ENCODE measurements at regions not wholly inside any gene's neighbourhood (a gene's known extent, or its start where the extent isn't known, plus 50 kb on each side); places are given as distances from the start of the nearest gene placed in this dataset.

- H3K36me3 ChIP-seq = no peaks in the 10 kb centered on the region
- ATAC-seq = no peak
- TF ChIP-seq POLR2A (IDR thresholded peaks at IDR 0.05) (no peak), EP300 (IDR thresholded peaks at IDR 0.05) (no peak)
- no peak overlapping the region for H3K27ac ChIP-seq
- H3K27me3 ChIP-seq = no peaks in the 10 kb centered on the region
- H3K9me3 ChIP-seq = no peaks in the 10 kb centered on the region
- no peak overlapping the region for H3K4me3 ChIP-seq
- H3K4me1 ChIP-seq = no peaks in the 10 kb centered on the region
Observed at GRCh38 chr21:28359300-28359699, 633.4 kb downstream of the LTN1 start.

GRCh38 chr21:28358702-28359101 lies 634.0 kb downstream of the LTN1 start:
- no peak for ATAC-seq
- Histone ChIP-seq H3K27ac (no peak overlapping the region), H3K9me3 (no peaks in the 10 kb centered on the region), H3K4me1 (no peaks in the 10 kb centered on the region), H3K4me3 (no peak overlapping the region), H3K36me3 (no peaks in the 10 kb centered on the region), H3K27me3 (no peaks in the 10 kb centered on the region)
- WGBS, 2 donors (ENCODE audit: low coverage in 1 of 2) = 87 to 95% methylated on average over 4 of the region's 4 CpGs
- TF ChIP-seq POLR2AphosphoS5 (IDR thresholded peaks at IDR 0.05) = no peak
- no peak for TF ChIP-seq POLR2A (IDR thresholded peaks at IDR 0.05)
- no peak for TF ChIP-seq EP300 (IDR thresholded peaks at IDR 0.05)
- no peak for TF ChIP-seq CTCF (IDR thresholded peaks at IDR 0.05)

GRCh38 chr21:28358170-28358569 lies 634.5 kb downstream of the LTN1 start:
- 69 to 88% methylated on average over 1 of the region's 1 CpG for WGBS, 2 donors (ENCODE audit: low coverage in 1 of 2)
- ATAC-seq = no peak
- Histone ChIP-seq H3K9me3 (no peaks in the 10 kb centered on the region), H3K36me3 (no peaks in the 10 kb centered on the region), H3K4me1 (no peaks in the 10 kb centered on the region), H3K27ac (no peak overlapping the region), H3K27me3 (no peaks in the 10 kb centered on the region), H3K4me3 (no peak overlapping the region)
- TF ChIP-seq POLR2A (IDR thresholded peaks at IDR 0.05) (no peak), POLR2AphosphoS5 (IDR thresholded peaks at IDR 0.05) (no peak), CTCF (IDR thresholded peaks at IDR 0.05) (no peak)

- ATAC-seq = no peak
- Histone ChIP-seq H3K4me1 (no peaks in the 10 kb centered on the region), H3K27me3 (no peaks in the 10 kb centered on the region), H3K4me3 (no peak overlapping the region), H3K9me3 (no peaks in the 10 kb centered on the region), H3K36me3 (no peaks in the 10 kb centered on the region), H3K27ac (no peak overlapping the region)
- WGBS, 2 donors (ENCODE audit: low coverage in 1 of 2) = 88 to 100% methylated on average over 3 of the region's 3 CpGs
- TF ChIP-seq POLR2AphosphoS5 (IDR thresholded peaks at IDR 0.05) (no peak), CTCF (IDR thresholded peaks at IDR 0.05) (no peak), EP300 (IDR thresholded peaks at IDR 0.05) (no peak), POLR2A (IDR thresholded peaks at IDR 0.05) (no peak)
Observed at GRCh38 chr21:28357743-28358142, 634.9 kb downstream of the LTN1 start.

GRCh38 chr21:28356422-28356821 lies 636.3 kb downstream of the LTN1 start:
- H3K36me3 ChIP-seq = no peaks in the 10 kb centered on the region
- no peak overlapping the region for H3K4me3 ChIP-seq
- no peaks in the 10 kb centered on the region for H3K27me3 ChIP-seq
- no peak overlapping the region for H3K27ac ChIP-seq
- H3K9me3 ChIP-seq = no peaks in the 10 kb centered on the region
- ATAC-seq = no peak
- no peaks in the 10 kb centered on the region for H3K4me1 ChIP-seq
- 65 to 73% methylated on average over 2 of the region's 2 CpGs for WGBS, 2 donors (ENCODE audit: low coverage in 1 of 2)
- TF ChIP-seq EP300 (IDR thresholded peaks at IDR 0.05) = no peak
- TF ChIP-seq CTCF (IDR thresholded peaks at IDR 0.05) = no peak
- TF ChIP-seq POLR2AphosphoS5 (IDR thresholded peaks at IDR 0.05) = no peak
- TF ChIP-seq POLR2A (IDR thresholded peaks at IDR 0.05) = no peak

GRCh38 chr21:28345934-28346333 lies 646.7 kb downstream of the LTN1 start:
- TF ChIP-seq POLR2A (IDR thresholded peaks at IDR 0.05) = no peak
- TF ChIP-seq CTCF (IDR thresholded peaks at IDR 0.05) = no peak
- TF ChIP-seq EP300 (IDR thresholded peaks at IDR 0.05) = no peak
- TF ChIP-seq POLR2AphosphoS5 (IDR thresholded peaks at IDR 0.05) = no peak
- no peak for ATAC-seq
- no peaks in the 10 kb centered on the region for H3K4me1 ChIP-seq
- no peak overlapping the region for H3K27ac ChIP-seq
- H3K27me3 ChIP-seq = no peaks in the 10 kb centered on the region
- WGBS, 2 donors (ENCODE audit: low coverage in 1 of 2) = 89% methylated on average over 2 of the region's 2 CpGs
- H3K4me3 ChIP-seq = no peak overlapping the region
- no peaks in the 10 kb centered on the region for H3K36me3 ChIP-seq
- no peaks in the 10 kb centered on the region for H3K9me3 ChIP-seq
